NCI-H1694 treated with DMSO at 0.1 percent for 48 hours (cell line): ENCODE measurements at regions not wholly inside any gene's neighbourhood (a gene's known extent, or its start where the extent isn't known, plus 50 kb on each side); places are given as distances from the start of the nearest gene placed in this dataset.

Source experiments
- DNase-seq: peaks from one replicate; lab custom pipeline; 2025; lab: John Stamatoyannopoulos, UW

DNA sequence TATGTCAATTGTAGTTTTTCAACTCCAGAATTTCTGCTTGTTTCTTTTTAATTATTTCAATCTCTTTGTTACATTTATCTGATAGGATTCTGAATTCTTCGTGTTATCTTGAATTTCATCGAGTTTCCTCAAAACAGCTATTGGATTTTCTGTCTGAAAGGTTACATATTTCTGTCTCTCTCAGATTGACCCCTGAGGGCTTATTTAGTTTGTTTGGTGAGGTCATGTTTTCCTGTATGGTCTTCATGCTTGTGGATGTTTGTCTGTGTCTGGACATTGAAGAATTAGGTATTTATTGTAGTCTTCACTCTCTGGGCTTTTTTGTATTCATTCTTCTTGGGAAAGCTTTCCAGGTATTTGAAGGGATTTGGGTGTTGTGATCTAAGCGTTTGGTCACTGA, 85.6 kb downstream of the SNAPC1 start:
- no peak for DNase-seq

DNA sequence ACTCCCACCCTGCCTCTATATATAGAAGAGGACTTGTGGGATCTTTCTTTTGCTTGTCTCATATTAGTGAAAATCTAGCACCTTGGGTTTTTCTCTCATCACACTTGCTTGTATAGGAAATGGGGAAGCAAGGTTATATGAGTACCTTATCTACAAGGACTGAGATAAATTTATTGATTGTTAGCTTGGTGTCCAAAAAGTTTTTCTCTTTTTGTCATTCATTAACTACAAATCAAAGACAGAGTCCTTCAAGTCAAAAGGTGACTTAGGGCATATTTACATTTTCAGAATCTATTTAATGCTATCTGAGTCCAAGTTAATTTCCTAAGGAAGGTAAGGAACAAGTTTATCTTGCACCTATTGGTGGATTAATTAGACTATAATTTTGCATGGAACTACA, 92.7 kb downstream of the SNAPC1 start:
- no peak for DNase-seq

GRCh38 chr14:61860294-61860918, 98.2 kb downstream of the SNAPC1 start:
- peak; percentile 52 for DNase-seq

DNA sequence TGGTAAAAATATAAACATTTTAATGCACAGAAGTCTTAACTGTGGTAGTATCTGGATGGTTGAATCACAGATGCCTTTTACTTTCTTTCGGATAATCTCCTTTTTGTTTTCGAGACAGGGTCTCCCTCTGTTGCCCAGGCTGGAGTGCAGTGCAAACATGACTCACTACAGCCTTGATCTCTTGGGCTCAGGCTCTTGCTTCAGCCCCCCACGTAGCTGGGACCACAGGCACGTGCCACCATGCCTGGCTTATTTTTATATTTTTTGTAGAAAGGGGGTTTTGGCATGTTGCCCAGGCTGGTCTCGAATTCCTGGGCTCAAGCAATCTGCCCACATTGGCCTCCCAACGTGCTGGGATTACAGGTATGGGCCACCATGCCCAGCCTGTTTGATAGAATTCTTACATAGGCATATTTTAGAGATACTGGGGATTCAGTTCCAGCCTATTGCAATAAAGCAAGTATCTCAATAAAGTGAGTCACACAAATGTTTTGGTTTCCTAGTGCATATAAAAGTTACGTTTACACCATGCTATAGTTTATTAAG, 99.2 kb downstream of the SNAPC1 start:
- DNase-seq, result no peak

DNA sequence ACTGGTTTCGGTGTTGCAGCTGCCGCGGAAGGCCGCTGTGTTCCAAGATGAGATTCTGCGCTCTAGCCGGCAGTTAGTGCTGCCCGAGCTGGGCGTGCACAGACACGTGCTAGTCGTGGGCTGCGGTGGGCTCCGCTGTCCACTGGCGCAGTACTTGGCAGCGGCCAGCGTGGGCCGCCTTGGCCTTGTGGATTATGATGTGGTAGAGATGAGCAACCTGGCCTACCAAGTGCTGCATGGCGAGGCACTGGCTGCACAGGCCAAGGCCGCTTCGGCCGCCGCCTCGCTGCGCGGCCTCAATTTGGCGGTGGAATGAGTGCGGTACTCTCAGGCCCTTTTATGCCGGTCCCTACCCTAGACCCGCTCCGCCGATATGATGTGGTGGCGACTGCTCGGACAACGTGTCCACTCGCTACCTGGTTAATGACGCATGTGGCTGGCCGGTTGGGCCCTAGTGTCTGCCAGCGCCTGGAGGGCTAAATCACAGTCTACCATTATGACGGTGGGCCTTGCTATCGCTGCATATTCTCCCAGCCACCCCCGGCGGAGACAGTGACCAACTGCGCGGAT, 102.2 kb downstream of the SNAPC1 start:
- no peak for DNase-seq

DNA sequence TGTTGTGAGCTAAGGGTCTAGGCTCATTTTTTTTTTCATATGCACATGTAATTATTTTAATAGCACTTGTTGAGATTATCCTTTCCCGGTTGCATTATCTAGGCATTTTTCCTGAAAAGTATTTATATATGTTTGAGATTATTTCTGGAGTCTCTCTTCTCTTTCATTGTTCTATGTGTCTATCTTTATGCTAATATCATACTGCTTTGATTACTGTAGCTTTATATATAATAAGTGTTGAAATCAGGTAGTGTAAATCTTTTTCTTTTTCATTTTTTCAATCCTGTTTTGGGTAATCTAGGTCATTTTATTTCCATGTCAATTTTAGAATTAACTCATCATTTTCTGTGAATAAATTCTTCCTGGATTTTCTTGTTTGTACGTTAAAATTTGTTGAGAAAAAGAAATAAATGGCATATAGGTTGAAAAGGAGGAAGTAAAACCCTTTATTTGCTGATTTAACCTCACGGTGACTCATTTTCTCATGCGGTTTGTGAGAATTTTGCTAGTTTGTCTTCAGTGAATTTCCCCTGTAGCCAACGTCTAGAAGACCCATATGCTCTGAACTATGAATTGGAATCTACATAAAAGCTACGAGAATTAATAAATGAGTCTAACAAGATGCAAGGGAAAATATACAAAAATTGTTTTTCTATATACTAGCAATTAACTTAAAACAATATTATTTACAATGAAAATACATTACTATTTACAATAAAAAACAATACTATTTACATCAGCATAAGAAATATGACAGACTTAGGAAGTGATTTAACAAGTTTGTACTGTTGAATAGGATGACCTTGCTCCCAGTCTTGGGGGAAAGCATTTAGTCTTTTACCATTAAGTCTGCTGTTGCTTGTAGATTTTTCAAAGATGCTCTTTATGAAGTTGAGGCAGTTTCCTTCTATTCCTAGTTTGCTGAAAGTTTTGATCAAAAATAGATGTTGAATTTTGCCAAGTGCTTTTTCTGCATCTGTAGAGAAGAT, 105.0 kb downstream of the SNAPC1 start:
- no peak for DNase-seq

DNA sequence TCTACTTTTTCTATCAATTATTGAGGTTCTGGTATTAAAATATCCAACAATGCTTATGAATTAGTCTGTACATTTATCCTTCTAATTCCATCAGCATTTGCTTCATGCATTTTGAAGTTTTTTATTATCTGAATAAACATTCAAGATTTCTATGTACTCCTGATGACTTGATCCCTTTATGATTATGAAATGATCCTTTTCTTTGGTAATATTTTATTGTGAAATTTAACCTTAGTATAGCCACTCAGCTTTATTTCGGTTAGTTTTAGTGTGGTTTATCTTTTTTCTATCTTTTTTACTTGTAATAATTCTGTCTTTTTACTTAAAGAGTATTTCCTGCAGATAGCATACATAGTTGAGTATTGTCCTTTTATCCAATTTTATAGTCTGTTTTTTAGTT, 106.6 kb downstream of the SNAPC1 start:
- DNase-seq, result no peak

- peak; percentile 9 for DNase-seq
Measured at GRCh38 chr14:61870163-61870562, 107.9 kb downstream of the SNAPC1 start.

DNA sequence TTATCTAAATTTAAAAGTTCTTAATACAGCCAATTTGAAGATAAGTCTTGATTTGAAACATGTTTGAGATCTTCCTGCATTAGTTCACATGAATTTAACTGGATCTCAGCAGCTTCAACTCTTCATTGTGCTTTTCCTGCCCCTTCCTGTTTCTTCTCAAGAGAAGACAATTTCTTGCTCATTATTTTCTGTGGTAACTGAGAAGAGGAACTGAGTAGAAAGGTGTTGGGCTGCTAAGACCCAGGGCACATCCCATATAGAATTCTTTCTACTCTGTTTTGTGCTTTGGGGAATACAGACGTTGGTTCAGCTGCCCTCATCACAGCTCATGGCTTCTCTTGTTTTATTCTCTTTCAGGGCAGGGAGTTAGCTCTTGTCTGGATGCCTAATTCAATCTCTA, 110.2 kb downstream of the SNAPC1 start:
- no peak for DNase-seq

GRCh38 chr14:61875483-61875882, 113.3 kb downstream of the SNAPC1 start:
- DNase-seq, result peak; percentile 81

DNA sequence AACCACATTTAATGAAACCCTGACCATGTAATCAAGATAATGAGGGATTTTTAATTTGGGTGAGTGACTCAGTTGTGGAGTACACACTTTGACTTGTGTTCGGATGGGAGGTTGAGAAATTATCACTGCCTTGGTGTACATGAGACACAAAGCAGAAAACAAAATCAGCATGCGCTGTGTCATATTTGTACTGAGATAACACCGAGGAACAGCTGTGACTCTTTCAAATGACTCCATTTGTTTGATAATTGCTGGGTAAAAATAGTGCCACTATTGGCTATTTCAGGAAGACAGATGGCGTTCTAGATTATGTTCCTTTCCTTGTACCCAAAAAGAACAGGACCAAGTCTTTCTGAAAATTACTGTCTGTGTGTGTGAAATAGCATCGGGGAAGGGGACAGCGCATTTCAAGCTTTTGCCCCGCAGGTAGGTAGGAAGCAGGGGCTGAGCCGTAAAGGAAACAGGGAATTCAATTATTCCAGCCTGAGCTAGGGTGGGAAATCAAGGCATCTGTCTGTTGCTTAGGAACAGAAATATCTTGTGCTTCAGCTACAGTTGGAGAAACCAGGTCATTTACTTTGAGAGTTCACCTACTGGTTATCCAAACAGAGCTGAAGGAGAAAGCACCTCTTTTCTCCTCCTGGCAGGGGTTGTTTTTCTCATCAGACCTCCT, 114.3 kb downstream of the SNAPC1 start:
- DNase-seq, result peak; percentile 95

DNA sequence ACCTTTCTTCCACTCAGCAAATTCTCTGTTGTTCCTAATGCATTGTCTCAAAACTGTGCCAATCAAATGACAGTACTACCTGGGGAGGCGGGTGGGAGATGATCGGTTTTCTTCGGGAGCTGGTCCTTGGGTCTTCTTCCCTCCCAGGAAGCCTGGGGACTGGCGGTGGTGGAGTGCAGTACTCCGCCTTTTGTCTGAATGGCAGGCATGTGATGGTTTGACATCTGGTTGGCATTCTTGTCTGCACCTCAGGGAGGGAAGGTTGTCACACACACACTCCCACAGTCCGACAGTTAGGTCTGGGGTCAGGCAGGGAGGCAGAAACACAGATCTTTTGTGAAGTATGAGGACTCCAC, 114.8 kb downstream of the SNAPC1 start:
- peak; percentile 30 for DNase-seq

DNA sequence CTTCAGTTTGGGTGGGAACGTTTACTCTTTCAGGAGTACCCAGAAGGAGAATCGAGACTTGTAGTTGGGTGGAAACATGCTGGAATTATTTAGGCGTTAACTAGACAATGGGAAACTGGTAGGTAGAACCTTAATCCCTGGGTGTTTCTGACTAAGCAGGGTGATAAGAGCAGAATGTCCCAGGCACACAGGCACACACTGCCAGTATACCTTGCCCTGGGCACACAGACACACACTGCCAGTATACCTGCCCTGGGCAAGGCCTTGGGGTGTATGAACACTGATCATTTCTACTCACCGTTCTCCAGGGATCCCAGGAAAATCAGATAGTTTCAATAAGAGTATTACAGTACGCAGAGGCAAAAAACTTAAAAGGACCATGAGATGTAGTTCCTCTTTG, 115.5 kb downstream of the SNAPC1 start:
- DNase-seq, result no peak

DNA sequence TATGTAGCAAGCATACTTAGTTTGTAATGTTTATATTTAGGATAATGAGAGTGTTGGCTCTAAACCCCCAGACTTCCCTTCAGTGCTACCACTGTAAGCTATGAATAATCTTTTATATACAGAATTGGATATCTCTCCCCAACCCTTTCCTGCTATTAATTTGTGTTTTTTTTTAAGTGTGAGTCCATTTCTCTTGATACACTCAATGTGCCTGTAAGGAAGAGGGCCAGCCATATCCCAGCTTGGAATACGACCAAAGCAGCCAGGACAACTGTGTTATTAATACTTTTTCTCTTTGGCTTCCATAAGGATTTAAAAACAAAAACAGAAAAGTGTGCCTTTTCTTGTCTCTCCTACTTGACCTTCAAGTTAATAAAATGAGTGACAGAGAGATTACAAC, 116.7 kb downstream of the SNAPC1 start:
- no peak for DNase-seq

DNA sequence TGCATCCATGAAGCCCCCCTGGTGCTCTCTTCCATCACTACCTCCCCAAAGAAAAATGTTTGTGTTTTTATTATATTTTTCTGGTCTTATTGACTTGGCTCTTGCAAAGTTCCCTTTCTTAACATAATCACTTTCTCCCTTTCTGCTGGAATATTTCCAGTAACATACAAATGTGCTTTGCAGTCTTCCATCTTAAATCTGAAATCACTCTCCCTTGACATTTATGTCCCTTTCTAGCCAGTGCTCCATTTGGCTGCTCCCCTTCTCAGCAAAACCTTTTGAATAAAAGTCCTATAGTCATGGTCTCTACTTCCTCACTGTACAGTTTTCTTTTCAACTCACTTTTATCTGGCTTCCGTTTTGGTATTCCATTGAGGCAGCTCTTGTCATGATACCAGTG, 118.8 kb downstream of the SNAPC1 start:
- DNase-seq, result no peak

DNA sequence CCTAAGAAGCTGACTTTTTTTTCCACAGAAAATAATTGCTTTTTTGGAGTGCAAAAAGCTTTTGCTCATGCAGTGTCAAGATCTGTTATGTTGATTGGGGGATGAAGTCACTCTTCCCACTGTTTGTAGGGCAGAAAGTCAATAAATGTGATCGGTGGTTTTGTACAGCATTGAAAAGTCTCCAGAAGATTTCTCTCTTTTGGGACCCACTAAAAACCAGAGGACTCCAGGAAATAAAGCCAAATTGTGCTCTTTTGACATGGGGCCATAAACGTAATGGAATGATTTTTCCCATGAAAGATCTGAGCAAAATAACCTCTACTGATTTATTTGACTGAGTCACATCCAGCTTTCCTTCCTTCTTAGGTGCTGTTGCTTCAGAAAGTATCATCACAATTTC, 122.5 kb downstream of the SNAPC1 start:
- no peak for DNase-seq

DNA sequence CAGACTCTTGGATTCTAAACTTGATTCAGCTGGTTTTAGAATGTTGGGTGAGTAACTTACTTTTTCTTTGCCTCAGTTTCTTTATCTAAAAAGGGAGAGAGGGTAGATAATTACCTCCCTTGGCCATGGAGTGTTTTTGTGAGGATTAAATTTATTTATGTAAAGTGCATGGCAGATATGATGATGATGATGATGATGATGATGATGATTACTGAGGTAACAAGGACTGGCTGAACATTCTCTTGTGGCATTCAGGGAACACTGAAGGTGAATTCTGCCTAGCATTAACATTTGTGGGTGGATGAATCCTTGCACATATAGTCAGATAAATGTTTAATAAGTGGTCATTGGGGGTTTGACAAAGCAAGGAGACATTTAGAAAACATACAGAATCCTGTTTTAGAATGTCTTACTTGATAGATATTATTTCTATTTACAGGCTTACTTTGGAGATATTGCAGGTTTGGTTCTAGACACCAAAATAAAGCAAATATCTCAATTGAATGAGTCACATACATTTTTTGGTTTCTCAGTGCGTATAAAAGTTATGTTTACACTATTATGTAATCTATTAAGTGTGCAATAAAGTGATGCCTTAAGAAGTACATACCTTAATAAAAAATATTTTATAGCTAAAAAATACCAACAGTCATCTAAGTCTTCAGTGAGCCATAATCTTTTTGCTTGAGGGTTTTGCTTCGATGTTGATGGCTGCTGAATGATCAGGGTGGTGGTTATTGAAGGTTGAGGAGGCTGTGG, 123.2 kb downstream of the SNAPC1 start:
- DNase-seq, result no peak

GRCh38 chr14:61887628-61888027, 125.4 kb downstream of the SNAPC1 start:
- DNase-seq, result no peak

DNA sequence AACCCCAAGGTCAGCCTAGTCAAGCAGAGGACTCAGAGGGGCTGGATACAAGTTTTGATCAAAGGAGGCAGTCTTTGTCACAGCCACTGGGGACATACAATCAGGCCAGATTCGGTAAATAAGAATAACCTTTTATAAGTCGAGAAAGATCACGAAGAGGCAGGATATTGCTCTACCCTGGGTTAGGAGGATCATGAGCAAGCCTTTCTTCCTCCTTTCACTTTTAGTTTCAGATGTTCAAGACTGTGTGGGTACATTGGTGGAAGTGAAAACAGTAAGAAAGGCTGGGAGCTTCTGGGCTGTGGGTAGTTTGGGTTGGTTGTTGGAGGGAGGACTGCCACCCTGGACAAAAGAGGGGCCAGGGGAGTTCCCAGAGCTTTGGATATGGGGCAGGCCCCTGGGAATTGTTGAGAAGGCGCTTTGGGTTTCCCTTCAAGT, 127.7 kb downstream of the SNAPC1 start:
- no peak for DNase-seq

DNA sequence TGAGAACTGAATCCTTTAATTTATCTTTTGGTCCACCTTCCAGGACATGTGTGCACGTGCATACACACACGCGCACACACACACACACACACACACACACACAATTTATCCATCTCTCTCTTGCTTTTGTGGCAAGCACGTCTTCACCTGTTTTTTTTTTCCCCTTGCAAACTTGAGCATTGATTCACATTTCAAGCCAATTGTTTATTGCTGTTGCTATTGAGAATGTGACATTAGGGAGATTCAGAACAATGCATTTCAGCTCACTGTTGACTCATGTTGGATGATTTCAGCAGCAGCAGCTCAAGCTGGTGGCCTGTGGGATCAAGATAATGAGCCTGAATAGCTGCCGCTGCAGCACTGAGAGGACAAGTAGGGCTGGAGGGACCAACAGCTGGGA, 128.9 kb downstream of the SNAPC1 start:
- peak; percentile 44 for DNase-seq

DNA sequence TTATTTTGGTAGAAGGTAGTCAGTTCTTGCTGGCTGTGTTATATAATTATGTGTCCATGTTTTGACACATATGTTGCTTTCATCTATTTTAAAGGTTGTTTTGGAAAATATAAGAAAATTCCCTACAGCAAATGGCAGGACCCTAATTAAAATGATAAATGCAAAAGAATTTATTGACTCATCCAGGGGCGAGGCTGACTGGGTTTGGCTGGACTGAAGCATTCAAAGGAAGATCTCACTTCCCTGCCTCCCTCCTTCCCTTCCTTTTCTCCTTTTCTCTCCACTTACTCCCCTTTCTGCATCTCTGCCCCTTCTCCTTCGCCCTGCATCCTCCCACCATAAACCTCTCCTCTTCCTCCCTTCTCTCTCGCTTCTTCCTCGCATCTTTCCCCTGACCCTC, 129.6 kb downstream of the SNAPC1 start:
- no peak for DNase-seq
